SIG-M5 treated with dmso at 0.1 percent for 504 hours (cell line): ENCODE measurements at regions not wholly inside any gene's neighbourhood (a gene's known extent, or its start where the extent isn't known, plus 50 kb on each side); places are given as distances from the start of the nearest gene placed in this dataset.

Experiments
- DNase-seq: peaks from one replicate; lab custom pipeline; 2025; ENCODE audit not compliant: unreplicated experiment; lab: John Stamatoyannopoulos, UW

DNA sequence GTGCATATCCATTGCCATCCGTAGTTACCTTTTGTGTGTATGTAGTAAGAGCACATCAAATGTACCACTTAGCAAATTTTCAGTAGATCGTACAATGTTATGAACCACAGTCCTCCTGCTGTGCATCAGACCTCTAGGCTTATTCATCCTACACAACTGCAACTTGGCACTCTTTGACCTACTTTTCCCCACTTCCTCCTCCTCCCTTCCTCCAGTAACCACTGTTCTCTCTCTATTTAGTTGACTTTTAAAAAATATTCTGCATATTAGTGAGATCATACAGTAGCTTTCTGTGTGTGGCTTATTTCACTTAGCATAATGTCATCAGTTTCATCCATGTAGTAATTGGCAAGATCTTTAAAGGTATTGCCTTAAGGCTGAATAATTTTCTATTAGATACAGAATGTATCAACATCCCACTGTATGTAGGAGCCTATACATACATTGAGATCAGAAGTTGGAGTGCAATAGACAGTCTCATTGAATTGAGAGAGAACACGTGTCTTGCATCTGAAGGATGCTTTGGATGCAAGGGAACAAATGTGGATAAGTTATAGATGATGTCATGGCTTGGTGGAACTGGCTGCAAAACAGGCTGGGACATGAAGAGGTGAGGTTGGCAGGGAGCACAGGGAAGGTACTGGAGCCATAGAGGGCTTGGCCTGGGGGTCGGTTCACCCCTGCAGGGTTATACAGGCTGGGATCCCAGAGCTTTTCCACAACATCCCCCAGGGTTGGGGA, 83.0 kb upstream of the FAM180A start:
- no peak for DNase-seq

DNA sequence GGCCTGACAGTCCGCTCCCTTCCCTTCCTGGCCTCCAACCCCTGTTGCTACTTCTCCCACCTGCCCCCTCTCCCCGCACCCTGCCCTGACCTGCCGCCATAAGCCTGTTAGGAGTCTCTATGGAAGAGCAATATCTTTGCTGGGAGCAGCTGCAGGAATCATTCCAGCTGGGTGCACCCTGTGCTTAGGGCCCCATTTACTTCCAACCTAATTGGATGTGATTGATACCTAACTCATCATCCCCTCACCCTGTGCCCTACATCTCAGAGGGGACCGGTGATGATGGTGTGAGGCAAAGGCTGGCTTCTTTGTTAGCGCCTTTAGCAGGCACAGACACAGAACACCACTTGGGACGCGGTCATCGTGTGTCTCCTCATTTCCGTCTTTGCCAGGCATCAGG, 80.0 kb upstream of the FAM180A start:
- DNase-seq = no peak

DNA sequence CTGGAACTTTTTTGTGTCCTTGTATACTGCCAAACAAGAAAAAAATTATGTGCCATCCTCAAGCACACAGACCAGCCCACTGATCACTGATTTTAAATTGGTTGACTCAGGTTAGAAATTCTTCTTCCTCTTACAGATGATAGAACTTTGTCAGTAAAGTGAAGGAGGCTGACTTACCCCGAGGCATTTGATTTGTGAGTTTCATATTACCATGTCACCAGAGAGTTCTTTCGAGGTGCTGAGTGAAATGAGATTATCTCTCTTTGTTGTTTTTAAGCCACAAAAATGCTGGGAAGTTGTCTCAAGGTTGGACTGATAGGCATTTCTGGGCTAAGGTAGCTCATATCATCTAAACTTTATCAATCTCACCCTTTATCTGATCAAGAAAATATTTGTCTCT, 78.8 kb upstream of the FAM180A start:
- no peak for DNase-seq

GRCh38 chr7:135825406-135825805, 76.8 kb upstream of the FAM180A start:
- DNase-seq = no peak

GRCh38 chr7:135822376-135822775, 73.8 kb upstream of the FAM180A start:
- no peak for DNase-seq

DNA sequence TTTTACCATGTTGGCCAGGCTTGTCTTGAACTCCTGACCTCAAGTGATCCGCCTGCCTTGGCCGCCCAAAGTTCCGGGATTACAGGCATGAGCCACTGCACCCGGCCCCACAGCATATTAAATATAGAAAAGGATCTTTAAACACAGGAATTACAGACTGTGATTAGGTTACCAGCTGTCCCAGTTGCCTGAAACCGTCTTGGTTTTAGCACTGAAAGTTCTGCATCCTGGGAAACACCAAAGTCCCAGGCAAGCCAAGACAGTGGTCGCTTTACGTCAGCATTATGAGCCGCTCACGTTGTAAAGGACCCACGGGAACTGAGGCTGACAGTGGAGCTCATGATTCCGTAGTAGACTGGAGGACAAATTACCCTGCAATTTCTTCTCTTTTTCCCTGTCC, 69.0 kb upstream of the FAM180A start:
- DNase-seq = no peak

DNA sequence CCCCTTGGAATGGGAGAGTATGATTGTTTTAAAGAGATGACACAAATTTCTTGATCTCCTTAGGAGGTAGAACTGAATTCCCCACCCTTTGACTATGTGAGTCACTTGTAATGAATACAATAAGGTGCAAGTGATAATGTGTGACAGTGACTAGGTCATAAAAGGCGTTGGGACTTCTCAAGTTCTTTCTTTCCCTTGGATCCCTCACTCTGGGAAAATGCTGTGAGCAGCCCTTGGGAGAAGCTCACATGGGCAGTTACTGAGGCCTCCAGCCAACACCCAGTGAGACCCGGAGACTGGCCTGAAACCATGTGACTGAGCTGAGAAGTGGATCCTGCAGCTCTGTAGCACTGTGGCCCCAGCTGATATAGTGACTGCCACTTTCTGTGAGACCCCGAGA, 66.4 kb upstream of the FAM180A start:
- DNase-seq = no peak

- no peak for DNase-seq
These were observed 63.5 kb upstream of the FAM180A start for GRCh38 chr7:135812148-135812547.

DNA sequence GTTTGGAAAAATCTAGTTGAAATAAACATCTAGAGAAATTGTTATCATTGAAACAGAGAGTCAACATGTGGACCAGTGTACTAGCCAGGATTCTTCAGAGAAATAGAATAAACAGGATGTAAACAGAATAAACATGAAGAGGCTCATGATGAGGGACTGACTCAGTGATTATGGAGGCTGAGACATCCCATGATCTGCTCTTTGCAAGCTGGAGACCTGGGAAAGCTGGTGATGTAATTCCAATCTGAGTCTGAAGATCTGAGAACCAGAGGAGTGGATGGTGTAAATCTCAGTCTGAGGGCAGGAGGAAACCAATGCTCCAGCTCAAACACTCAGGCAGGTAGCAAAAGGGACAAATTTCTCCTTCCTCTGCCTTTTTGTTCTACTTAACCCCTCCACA, 62.9 kb upstream of the FAM180A start:
- DNase-seq = no peak

DNA sequence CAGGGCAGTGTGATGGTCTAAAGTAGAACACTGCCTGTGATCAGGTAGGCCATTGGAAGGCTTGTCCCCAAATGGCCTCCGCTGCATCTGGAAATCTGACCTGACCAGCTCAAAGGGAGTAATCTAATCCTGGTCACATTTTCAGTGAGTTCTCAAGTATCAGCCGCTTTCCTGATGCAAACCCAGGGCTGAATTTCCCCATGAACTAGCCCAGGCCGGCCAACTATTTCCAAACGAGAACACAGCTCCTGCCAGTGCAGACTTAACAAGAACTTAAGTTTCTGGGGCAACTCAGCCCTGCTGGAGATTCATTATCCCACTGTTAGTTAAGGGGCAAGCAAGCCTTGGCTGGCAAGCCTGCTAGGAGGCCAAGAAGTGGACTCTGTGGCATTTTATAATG, 59.6 kb upstream of the FAM180A start:
- no peak for DNase-seq

GRCh38 chr7:135803143-135803542, 54.5 kb upstream of the FAM180A start:
- DNase-seq = no peak

- DNase-seq = no peak
These were observed 54.1 kb upstream of the FAM180A start for GRCh38 chr7:135802697-135803096.

GRCh38 chr7:135801877-135802276, 53.3 kb upstream of the FAM180A start:
- no peak for DNase-seq

GRCh38 chr7:135801045-135801693, 52.6 kb upstream of the FAM180A start:
- DNase-seq = peak; percentile 74

DNA sequence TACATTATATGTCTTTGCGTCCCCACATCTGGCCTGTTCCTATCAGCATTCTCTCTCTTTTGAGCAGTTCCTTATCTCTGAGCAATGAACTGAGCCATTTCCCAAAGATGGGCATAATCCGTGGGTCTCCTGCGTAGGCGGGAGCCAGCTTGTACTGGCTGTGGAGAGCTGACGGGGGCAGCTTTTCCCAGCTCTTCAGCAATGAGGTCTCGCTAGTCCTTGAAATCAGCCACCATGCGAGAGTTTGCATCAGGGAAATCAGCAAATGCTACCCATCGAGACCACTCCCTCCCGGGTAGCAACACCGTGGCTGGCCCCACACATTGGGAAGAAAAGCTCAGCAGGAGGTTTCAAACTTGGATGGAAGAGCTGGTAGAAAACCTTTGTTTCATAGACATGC, 51.9 kb upstream of the FAM180A start:
- DNase-seq = no peak

DNA sequence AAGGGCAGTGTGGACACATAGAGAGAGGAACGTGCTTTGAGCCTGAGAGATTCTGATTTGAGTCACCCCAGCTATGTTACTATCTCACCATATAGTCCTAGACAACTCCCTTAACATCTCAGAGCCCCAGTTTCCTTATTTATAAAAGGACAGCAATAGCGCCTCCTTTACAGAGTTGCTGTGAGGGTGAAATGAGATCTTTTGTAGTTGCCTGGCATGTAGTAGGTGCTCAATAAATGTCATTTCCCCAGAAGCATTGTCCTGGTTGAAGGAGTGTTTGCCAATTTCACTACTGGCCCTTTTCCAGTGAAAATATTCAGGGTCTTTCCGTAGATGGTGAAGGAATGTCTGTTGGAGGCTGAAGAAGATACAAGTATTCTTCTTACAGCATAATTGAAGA, 51.3 kb upstream of the FAM180A start:
- DNase-seq = no peak
